Caco-2 (cell line): ENCODE measurements at regions not wholly inside any gene's neighbourhood (a gene's known extent, or its start where the extent isn't known, plus 50 kb on each side); places are given as distances from the start of the nearest gene placed in this dataset.

ENCODE experiments used
- BruUV-seq: library from RNA; stranded (reverse); fragments of 400-500 nt; replicated peaks from 2 replicates; lab custom pipeline; 2021; lab: Mats Ljungman, UMichigan
- CTCF ChIA-PET: fragments of 300-600 bp; sonication (Branson Sonifier 250); formaldehyde crosslinking; loops from one replicate; lab custom pipeline; 2022; ENCODE audit warnings: antibody characterized with exemption; lab: Charles Lee
- POLR2A ChIA-PET: fragments of 300-600 bp; sonication (Branson Sonifier 250); formaldehyde crosslinking; loops from one replicate; lab custom pipeline; 2022; ENCODE audit warnings: antibody characterized with exemption; lab: Charles Lee
- DNase-seq, 2 experiments: peaks; one replicate each; pipeline versions ENCODE4 v3.0.0 to v3.0.0-alpha.2; 2020 to 2022
- H3K27me3 ChIP-seq: replicated peaks from 2 replicates; pipeline ENCODE4 v1.6.0; 2011; ENCODE audit warnings: low read length; ENCODE audit not compliant: control insufficient read depth, insufficient read depth
- H3K36me3 ChIP-seq: 2 replicates; pipeline ENCODE4 v1.5.1; 2011; ENCODE audit warnings: low read length; ENCODE audit not compliant: control insufficient read depth, insufficient read depth
- H3K4me1 ChIP-seq: fragments of 250-450 bp; sonication (Bioruptor Pico); 2 replicates; pipeline ENCODE4 v1.5.1; 2020; ENCODE audit warnings: mild to moderate bottlenecking
- H3K4me3 ChIP-seq: 2 replicates; pipeline ENCODE4 v1.5.1; 2011; ENCODE audit warnings: low read depth, mild to moderate bottlenecking, control low read depth, low read length
- H3K9me3 ChIP-seq: fragments of 250-450 bp; sonication (Bioruptor Pico); 2 replicates; pipeline ENCODE4 v1.5.1; 2020; ENCODE audit warnings: mild to moderate bottlenecking, moderate library complexity
- H3K27ac Mint-ChIP-seq: one replicate; pipeline ENCODE4 v1.8.0; 2022; ENCODE audit warnings: mixed read lengths; ENCODE audit not compliant: unreplicated experiment
- H3K27me3 Mint-ChIP-seq: one replicate; pipeline ENCODE4 v1.8.0; 2022; ENCODE audit warnings: mixed read lengths; ENCODE audit not compliant: insufficient read depth, unreplicated experiment
- H3K36me3 Mint-ChIP-seq: one replicate; pipeline ENCODE4 v1.8.0; 2022; ENCODE audit warnings: mild to moderate bottlenecking, mixed read lengths; ENCODE audit not compliant: insufficient read depth, unreplicated experiment
- H3K4me1 Mint-ChIP-seq: one replicate; pipeline ENCODE4 v1.8.0; 2022; ENCODE audit warnings: low read depth, mixed read lengths; ENCODE audit not compliant: unreplicated experiment
- H3K4me3 Mint-ChIP-seq: one replicate; pipeline ENCODE4 v1.8.0; 2022; ENCODE audit warnings: mild to moderate bottlenecking, moderate library complexity, mixed read lengths; ENCODE audit not compliant: unreplicated experiment
- H3K9me3 Mint-ChIP-seq: one replicate; pipeline ENCODE4 v1.8.0; 2022; ENCODE audit warnings: mixed read lengths; ENCODE audit not compliant: unreplicated experiment
- intact Hi-C: fragments of 100-400 bp; cut with micrococcal nuclease; formaldehyde crosslinking; loops from one replicate; pipeline ENCODE4 v1.10.0; 2022; ENCODE audit not compliant: unreplicated experiment
- TF ChIP-seq, protein P1 (sequence below), 2 experiments: fragments of 200-600 bp in 1 of 2; IDR thresholded peaks; 1 replicate in 1 of 2; 2 replicates in 1 of 2; pipeline versions ENCODE4 v1.5.1 to v1.8.0; 2011 to 2022; ENCODE audit warnings: antibody characterized with exemption in 1 of 2, control low read depth in 1 of 2, inconsistent platforms in 1 of 2, low read depth in 1 of 2, low read length in 1 of 2, mild to moderate bottlenecking in 1 of 2, moderate library complexity in 1 of 2; ENCODE audit not compliant: insufficient read depth in 1 of 2, severe bottlenecking in 1 of 2, unreplicated experiment in 1 of 2

DNA sequence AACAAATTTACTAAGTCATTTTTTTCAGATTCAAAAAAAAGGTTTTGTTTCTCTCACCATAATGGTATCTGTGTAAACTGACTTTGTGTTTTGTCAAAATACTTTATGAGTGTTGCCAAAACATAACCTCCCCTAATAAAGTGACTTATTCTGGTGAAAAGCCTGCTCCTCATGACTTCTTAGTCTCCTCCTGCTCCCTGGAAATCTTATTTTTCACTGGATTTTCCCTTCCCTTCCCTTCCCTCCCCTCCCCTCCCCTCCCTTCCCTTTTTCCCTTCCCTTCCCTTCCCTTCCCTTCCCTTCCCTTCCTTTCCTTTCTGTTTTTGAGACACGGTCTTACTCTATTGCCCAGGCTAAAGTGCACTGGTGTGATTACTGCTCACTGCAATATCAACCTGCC lies 650.1 kb upstream of the GHITM start:
- Histone ChIP-seq H3K9me3 (no peaks in the 10 kb centered on the region), H3K36me3 (no peaks in the 10 kb centered on the region), H3K4me3 (no peak overlapping the region)

DNA sequence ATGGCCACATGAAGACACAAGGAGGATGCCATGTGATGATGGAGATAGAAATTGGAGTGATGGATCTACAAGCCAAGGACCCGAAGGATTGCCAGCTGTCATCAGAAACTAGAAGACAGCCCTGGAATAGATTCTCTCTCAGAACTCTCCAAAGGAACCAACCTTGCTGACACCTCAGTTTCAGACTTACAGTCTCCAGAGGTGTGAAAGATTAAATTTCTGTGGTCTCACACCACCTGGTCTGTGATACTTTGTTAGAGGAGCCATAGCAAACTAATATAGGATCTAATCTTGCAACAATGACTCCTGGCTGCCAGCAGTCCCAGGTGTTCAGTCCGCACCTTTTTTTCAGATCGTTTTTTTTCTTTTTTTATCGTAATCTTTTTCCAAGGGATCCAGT lies 647.3 kb upstream of the GHITM start:
- CTCF ChIA-PET, result no interaction called here
- Mint-ChIP-seq H3K36me3 (no peaks in the 10 kb centered on the region), H3K4me1 (peaks cover 10% of the 10 kb centered on the region), H3K9me3 (no peaks in the 10 kb centered on the region), H3K4me3 (no peak overlapping the region), H3K27me3 (no peaks in the 10 kb centered on the region), H3K27ac (no peak overlapping the region)
- no TSS peak for BruUV-seq
- Histone ChIP-seq H3K36me3 (no peaks in the 10 kb centered on the region), H3K4me1 (0 out of 2 replicates have a peak, but pooled peaks cover 3% of the 10 kb centered on the region), H3K9me3 (no peaks in the 10 kb centered on the region), H3K27me3 (no peaks in the 10 kb centered on the region), H3K4me3 (no peak overlapping the region)
- POLR2A ChIA-PET, result no interaction called here
- DNase-seq, result no peak
- TF ChIP-seq, protein P1, sequence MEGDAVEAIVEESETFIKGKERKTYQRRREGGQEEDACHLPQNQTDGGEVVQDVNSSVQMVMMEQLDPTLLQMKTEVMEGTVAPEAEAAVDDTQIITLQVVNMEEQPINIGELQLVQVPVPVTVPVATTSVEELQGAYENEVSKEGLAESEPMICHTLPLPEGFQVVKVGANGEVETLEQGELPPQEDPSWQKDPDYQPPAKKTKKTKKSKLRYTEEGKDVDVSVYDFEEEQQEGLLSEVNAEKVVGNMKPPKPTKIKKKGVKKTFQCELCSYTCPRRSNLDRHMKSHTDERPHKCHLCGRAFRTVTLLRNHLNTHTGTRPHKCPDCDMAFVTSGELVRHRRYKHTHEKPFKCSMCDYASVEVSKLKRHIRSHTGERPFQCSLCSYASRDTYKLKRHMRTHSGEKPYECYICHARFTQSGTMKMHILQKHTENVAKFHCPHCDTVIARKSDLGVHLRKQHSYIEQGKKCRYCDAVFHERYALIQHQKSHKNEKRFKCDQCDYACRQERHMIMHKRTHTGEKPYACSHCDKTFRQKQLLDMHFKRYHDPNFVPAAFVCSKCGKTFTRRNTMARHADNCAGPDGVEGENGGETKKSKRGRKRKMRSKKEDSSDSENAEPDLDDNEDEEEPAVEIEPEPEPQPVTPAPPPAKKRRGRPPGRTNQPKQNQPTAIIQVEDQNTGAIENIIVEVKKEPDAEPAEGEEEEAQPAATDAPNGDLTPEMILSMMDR (IDR thresholded peaks at IDR 0.05; ENCODE audit: insufficient read depth in 1 of 2, low read depth in 1 of 2, low read length in 1 of 2, severe bottlenecking in 1 of 2, unreplicated experiment in 1 of 2), result no peak
- intact Hi-C loops, result no loop called here

More for the DNA sequence above, 650.1 kb upstream of the GHITM start:
- ChIA-PET CTCF (no interaction called here), POLR2A (no interaction called here)
- Mint-ChIP-seq H3K36me3 (no peaks in the 10 kb centered on the region), H3K4me1 (peaks cover 10% of the 10 kb centered on the region), H3K9me3 (no peaks in the 10 kb centered on the region), H3K27ac (no peak overlapping the region), H3K4me3 (no peak overlapping the region), H3K27me3 (no peaks in the 10 kb centered on the region)
- BruUV-seq, result no TSS peak
- intact Hi-C loops, result no loop called here
- no peaks in the 10 kb centered on the region for H3K27me3 ChIP-seq
- no peak for DNase-seq
- 0 out of 2 replicates have a peak, but pooled peaks cover 3% of the 10 kb centered on the region for H3K4me1 ChIP-seq
- TF ChIP-seq, protein P1 (IDR thresholded peaks at IDR 0.05; ENCODE audit: insufficient read depth in 1 of 2, low read depth in 1 of 2, low read length in 1 of 2, severe bottlenecking in 1 of 2, unreplicated experiment in 1 of 2), result no peak

DNA sequence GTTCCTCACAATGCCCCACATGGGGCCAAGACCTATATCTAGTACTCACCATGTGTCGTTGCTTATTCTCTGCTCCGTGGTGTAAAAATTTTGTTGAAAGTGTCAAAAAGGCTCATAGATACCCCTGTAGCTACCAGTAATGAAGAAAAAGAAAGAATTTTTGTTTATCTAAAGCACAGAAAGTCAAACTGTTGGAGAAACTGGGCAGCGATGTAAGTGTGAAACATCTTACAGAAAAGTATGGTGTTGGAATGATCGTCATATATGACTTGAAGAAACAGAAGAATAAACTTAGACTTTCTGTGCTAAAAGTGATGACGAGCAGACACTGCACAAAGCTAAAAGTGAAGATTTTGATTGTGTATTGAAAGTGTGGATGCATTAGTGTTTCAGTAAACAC lies 626.6 kb upstream of the GHITM start:
- intact Hi-C loops, result no loop called here
- ChIA-PET POLR2A (no interaction called here), CTCF (no interaction called here)
- no peaks in the 10 kb centered on the region for H3K36me3 Mint-ChIP-seq
- no peak overlapping the region for H3K4me3 Mint-ChIP-seq
- no peaks in the 10 kb centered on the region for H3K9me3 Mint-ChIP-seq
- TF ChIP-seq, protein P1 (IDR thresholded peaks at IDR 0.05; ENCODE audit: insufficient read depth in 1 of 2, low read depth in 1 of 2, low read length in 1 of 2, severe bottlenecking in 1 of 2, unreplicated experiment in 1 of 2), result no peak
- H3K4me1 ChIP-seq, result no peaks in the 10 kb centered on the region
- DNase-seq, result no peak
- no peaks in the 10 kb centered on the region for H3K27me3 Mint-ChIP-seq
- H3K27me3 ChIP-seq, result no peaks in the 10 kb centered on the region
- no peak overlapping the region for H3K27ac Mint-ChIP-seq
- H3K4me3 ChIP-seq, result no peak overlapping the region
- no peaks in the 10 kb centered on the region for H3K36me3 ChIP-seq
- no peaks in the 10 kb centered on the region for H3K4me1 Mint-ChIP-seq
- no TSS peak for BruUV-seq
- H3K9me3 ChIP-seq, result no peaks in the 10 kb centered on the region
